ENCODE measurements at regions not wholly inside any gene's neighbourhood (a gene's known extent, or its start where the extent isn't known, plus 50 kb on each side); places are given as distances from the start of the nearest gene placed in this dataset.

DNA sequence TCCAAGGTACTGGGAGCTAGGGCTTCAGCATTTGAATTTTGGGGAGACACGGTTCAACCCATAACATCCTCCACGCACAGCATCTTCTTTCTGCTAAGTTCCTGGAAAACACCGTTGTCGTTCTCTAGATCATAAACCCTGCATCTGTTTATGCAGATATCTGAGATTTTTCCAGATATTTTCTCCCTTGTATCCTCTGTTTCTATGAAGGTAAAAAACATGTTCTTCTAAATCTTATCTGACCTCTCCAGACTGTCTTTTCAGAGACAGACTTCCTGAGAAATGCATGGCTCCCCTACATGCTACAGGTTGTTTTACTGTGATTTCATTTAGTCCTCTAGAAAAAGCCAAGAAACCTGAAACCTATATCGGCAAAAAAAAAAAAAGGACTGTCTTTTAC, 152.3 kb upstream of the KLF3 start:
- TF ChIP-seq, protein P1, sequence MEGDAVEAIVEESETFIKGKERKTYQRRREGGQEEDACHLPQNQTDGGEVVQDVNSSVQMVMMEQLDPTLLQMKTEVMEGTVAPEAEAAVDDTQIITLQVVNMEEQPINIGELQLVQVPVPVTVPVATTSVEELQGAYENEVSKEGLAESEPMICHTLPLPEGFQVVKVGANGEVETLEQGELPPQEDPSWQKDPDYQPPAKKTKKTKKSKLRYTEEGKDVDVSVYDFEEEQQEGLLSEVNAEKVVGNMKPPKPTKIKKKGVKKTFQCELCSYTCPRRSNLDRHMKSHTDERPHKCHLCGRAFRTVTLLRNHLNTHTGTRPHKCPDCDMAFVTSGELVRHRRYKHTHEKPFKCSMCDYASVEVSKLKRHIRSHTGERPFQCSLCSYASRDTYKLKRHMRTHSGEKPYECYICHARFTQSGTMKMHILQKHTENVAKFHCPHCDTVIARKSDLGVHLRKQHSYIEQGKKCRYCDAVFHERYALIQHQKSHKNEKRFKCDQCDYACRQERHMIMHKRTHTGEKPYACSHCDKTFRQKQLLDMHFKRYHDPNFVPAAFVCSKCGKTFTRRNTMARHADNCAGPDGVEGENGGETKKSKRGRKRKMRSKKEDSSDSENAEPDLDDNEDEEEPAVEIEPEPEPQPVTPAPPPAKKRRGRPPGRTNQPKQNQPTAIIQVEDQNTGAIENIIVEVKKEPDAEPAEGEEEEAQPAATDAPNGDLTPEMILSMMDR (IDR thresholded peaks at IDR 0.05): no peak
- no peak for TF ChIP-seq EZH2 (IDR thresholded peaks at IDR 0.05; ENCODE audit: borderline replicate concordance, insufficient read depth, low read depth, low read length, poor library complexity, severe bottlenecking)

All from B cell (primary cell).